Natural killer cell (primary cell): ENCODE measurements at regions not wholly inside any gene's neighbourhood (a gene's known extent, or its start where the extent isn't known, plus 50 kb on each side); places are given as distances from the start of the nearest gene placed in this dataset.

Source experiments
- ATAC-seq, 3 donors: fragments of 150-1000 bp in 2 of 3; fragments of 200-7000 bp in 1 of 3; cut with Tn5 transposase; 1 replicate in 1 of 3; 2 replicates in 2 of 3; pipeline ENCODE4 v1.10.0; 2021; ENCODE audit warnings: mild to moderate bottlenecking in 2 of 3, moderate library complexity in 2 of 3
- DNase-seq, 2 donors: peaks; one replicate each; pipeline versions ENCODE4 v3.0.0 to v3.0.0-alpha.2; 2013 to 2021; ENCODE audit warnings: mixed read lengths in 1 of 2
- H3K27ac ChIP-seq: one replicate; pipeline ENCODE4 v1.5.1; 2013; ENCODE audit warnings: mild to moderate bottlenecking, low read length
- H3K27me3 ChIP-seq: one replicate; pipeline ENCODE4 v1.6.1; 2013; ENCODE audit warnings: low read length; ENCODE audit not compliant: control insufficient read depth, insufficient read depth
- H3K36me3 ChIP-seq: one replicate; pipeline ENCODE4 v1.6.1; 2013; ENCODE audit warnings: low read length; ENCODE audit not compliant: control insufficient read depth, insufficient read depth
- H3K4me1 ChIP-seq: one replicate; pipeline ENCODE4 v1.6.1; 2013; ENCODE audit warnings: low read length; ENCODE audit not compliant: control insufficient read depth, insufficient read depth
- H3K4me3 ChIP-seq: one replicate; pipeline ENCODE4 v1.5.1; 2013; ENCODE audit warnings: low read length
- H3K9me3 ChIP-seq: one replicate; pipeline ENCODE4 v1.6.1; 2013; ENCODE audit warnings: low read length; ENCODE audit not compliant: control insufficient read depth, insufficient read depth
- H3K27ac Mint-ChIP-seq, 2 donors: one replicate each; pipeline ENCODE4 v1.8.0; 2022; ENCODE audit warnings: mild to moderate bottlenecking in 2 of 2, mixed read lengths in 2 of 2, moderate library complexity in 1 of 2
- H3K27me3 Mint-ChIP-seq, 2 donors: one replicate each; pipeline ENCODE4 v1.8.0; 2022; ENCODE audit warnings: low read depth in 2 of 2, mixed read lengths in 2 of 2
- H3K36me3 Mint-ChIP-seq: one replicate; pipeline ENCODE4 v1.8.0; 2022; ENCODE audit warnings: mixed read lengths
- H3K4me1 Mint-ChIP-seq, 2 donors: one replicate each; pipeline ENCODE4 v1.8.0; 2022; ENCODE audit warnings: mixed read lengths in 2 of 2
- H3K4me3 Mint-ChIP-seq: one replicate; pipeline ENCODE4 v1.8.0; 2022; ENCODE audit warnings: mild to moderate bottlenecking, moderate library complexity, mixed read lengths
- H3K9me3 Mint-ChIP-seq, 2 donors: one replicate each; pipeline ENCODE4 v1.8.0; 2022; ENCODE audit warnings: mixed read lengths in 2 of 2
- CTCF ChIP-seq: fragments of 200-600 bp; IDR thresholded peaks from one replicate; pipeline ENCODE4 v1.8.0; 2022; ENCODE audit warnings: antibody characterized with exemption
- WGBS: methylation state at CpG from one replicate; pipeline ENCODE4 v1.1.7; 2013; ENCODE audit warnings: missing lambda C conversion rate; ENCODE audit not compliant: insufficient coverage; 5-methylcytosine and 5-hydroxymethylcytosine counted together
- intact Hi-C: fragments of 100-400 bp; cut with micrococcal nuclease; formaldehyde crosslinking; loops from one replicate; pipeline ENCODE4 v1.14.2; 2022

- H3K4me1 ChIP-seq: no peaks in the 10 kb centered on the region
- Mint-ChIP-seq H3K27ac (no peak overlapping the region), H3K27me3 (no peaks in the 10 kb centered on the region), H3K9me3 (peaks cover 9 to 10% of the 10 kb centered on the region in 2 donors), H3K4me3 (no peak overlapping the region), H3K4me1 (no peaks in the 10 kb centered on the region), H3K36me3 (no peaks in the 10 kb centered on the region)
- no peak overlapping the region for H3K27ac ChIP-seq
- 74% methylated on average over 4 of the region's 4 CpGs for WGBS
- no peak overlapping the region for H3K4me3 ChIP-seq
- no peak for ATAC-seq
- no peaks in the 10 kb centered on the region for H3K36me3 ChIP-seq
- no peaks in the 10 kb centered on the region for H3K9me3 ChIP-seq
- intact Hi-C loops: no loop called here
- TF ChIP-seq CTCF: no peak
- no peaks in the 10 kb centered on the region for H3K27me3 ChIP-seq
- DNase-seq: no peak
These were observed 121.6 kb upstream of the ADAMTS16 start for GRCh38 chr5:5018578-5018970.

GRCh38 chr5:5021436-5021835, 118.7 kb upstream of the ADAMTS16 start:
- Mint-ChIP-seq H3K4me3 (no peak overlapping the region), H3K27ac (no peak overlapping the region), H3K36me3 (peaks cover 9% of the 10 kb centered on the region), H3K4me1 (peaks cover 0 to 6% of the 10 kb centered on the region in 2 donors), H3K9me3 (peaks cover 11 to 19% of the 10 kb centered on the region in 2 donors), H3K27me3 (no peaks in the 10 kb centered on the region)
- Histone ChIP-seq H3K9me3 (peaks cover 2% of the 10 kb centered on the region), H3K4me3 (no peak overlapping the region), H3K4me1 (no peaks in the 10 kb centered on the region), H3K27me3 (no peaks in the 10 kb centered on the region), H3K27ac (no peak overlapping the region), H3K36me3 (no peaks in the 10 kb centered on the region)
- DNase-seq (no peak), ATAC-seq (no peak)
- 86% methylated on average over 4 of the region's 5 CpGs for WGBS
- intact Hi-C loops: no loop called here
- TF ChIP-seq CTCF: no peak

GRCh38 chr5:5025098-5025773, 114.9 kb upstream of the ADAMTS16 start:
- Histone ChIP-seq H3K4me1 (no peaks in the 10 kb centered on the region), H3K27ac (no peak overlapping the region), H3K36me3 (no peaks in the 10 kb centered on the region), H3K27me3 (no peaks in the 10 kb centered on the region), H3K9me3 (peaks cover 6% of the 10 kb centered on the region), H3K4me3 (no peak overlapping the region)
- 93% methylated on average over 13 of the region's 14 CpGs for WGBS
- intact Hi-C loops: no loop called here
- no peak for DNase-seq
- H3K27ac Mint-ChIP-seq: no peak overlapping the region
- peaks cover 6 to 16% of the 10 kb centered on the region in 2 donors for H3K9me3 Mint-ChIP-seq
- H3K27me3 Mint-ChIP-seq: no peaks in the 10 kb centered on the region
- ATAC-seq: no peak
- H3K4me3 Mint-ChIP-seq: no peak overlapping the region
- peaks cover 0 to 6% of the 10 kb centered on the region in 2 donors for H3K4me1 Mint-ChIP-seq
- TF ChIP-seq CTCF: no peak
- H3K36me3 Mint-ChIP-seq: peaks cover 9% of the 10 kb centered on the region

- intact Hi-C loops: no loop called here
These were observed 114.2 kb upstream of the ADAMTS16 start for GRCh38 chr5:5025774-5026408.

More at GRCh38 chr5:5025774-5026408, 114.2 kb upstream of the ADAMTS16 start:
- H3K27ac Mint-ChIP-seq: no peak overlapping the region
- no peaks in the 10 kb centered on the region for H3K27me3 Mint-ChIP-seq
- no peaks in the 10 kb centered on the region for H3K27me3 ChIP-seq
- no peak overlapping the region for H3K4me3 Mint-ChIP-seq
- WGBS: 79% methylated on average over 15 of the region's 16 CpGs
- peaks cover 9% of the 10 kb centered on the region for H3K36me3 Mint-ChIP-seq
- no peak for TF ChIP-seq CTCF
- no peak overlapping the region for H3K27ac ChIP-seq
- H3K4me3 ChIP-seq: no peak overlapping the region
- peaks cover 6% of the 10 kb centered on the region for H3K9me3 ChIP-seq
- H3K4me1 ChIP-seq: no peaks in the 10 kb centered on the region
- H3K36me3 ChIP-seq: no peaks in the 10 kb centered on the region
- peaks cover 6 to 16% of the 10 kb centered on the region in 2 donors for H3K9me3 Mint-ChIP-seq
- peaks cover 0 to 6% of the 10 kb centered on the region in 2 donors for H3K4me1 Mint-ChIP-seq
- ATAC-seq: no peak
- DNase-seq: no peak
